T-cell (primary cell): ENCODE measurements at regions not wholly inside any gene's neighbourhood (a gene's known extent, or its start where the extent isn't known, plus 50 kb on each side); places are given as distances from the start of the nearest gene placed in this dataset.
A peak's percentile ranks its signal among the peaks of the same experiment; 100 is the strongest.

Experiments
- ATAC-seq, 4 experiments: fragments of 200-7000 bp in 3 of 4; fragments of 150-1000 bp in 1 of 4; cut with Tn5 transposase; replicated peaks in 1 of 4; 1 replicate in 3 of 4; 2 replicates in 1 of 4; pipeline ENCODE4 v1.10.0; 2021; ENCODE audit warnings: moderate library complexity in 3 of 4, mild to moderate bottlenecking in 2 of 4, moderate number of reproducible peaks in 1 of 4
- CTCF ChIA-PET, 2 donors: fragments of 300-600 bp; sonication (Branson Sonifier 250); formaldehyde crosslinking; loops; one replicate each; lab custom pipeline; 2022; ENCODE audit warnings: antibody characterized with exemption in 2 of 2; lab: Charles Lee
- POLR2A ChIA-PET, 2 donors: fragments of 300-600 bp; sonication (Branson Sonifier 250); formaldehyde crosslinking; loops; one replicate each; lab custom pipeline; 2022; ENCODE audit warnings: antibody characterized with exemption in 2 of 2; lab: Charles Lee
- DNase-seq, 35 experiments: peaks; one replicate each; pipeline versions ENCODE4 v3.0.0 to v3.0.0-alpha.2; 2013 to 2023
- H3K27ac ChIP-seq: one replicate; pipeline ENCODE4 v1.5.1; 2013; ENCODE audit warnings: low read length
- H3K27me3 ChIP-seq, 2 experiments: replicated peaks in 1 of 2; 1 replicate in 1 of 2; 2 replicates in 1 of 2; pipeline versions ENCODE4 v1.6.1 to v1.7.0; 2013; ENCODE audit warnings: low read length in 1 of 2, mixed read lengths in 1 of 2; ENCODE audit not compliant: control insufficient read depth in 2 of 2, insufficient read depth in 2 of 2; ENCODE audit errors: extremely low read depth in 1 of 2
- H3K36me3 ChIP-seq, 2 donors: 1 replicate in 1 of 2; 2 replicates in 1 of 2; pipeline versions ENCODE4 v1.6.1 to v1.7.0; 2013; ENCODE audit warnings: low read length in 1 of 2; ENCODE audit not compliant: control insufficient read depth in 2 of 2, insufficient read depth in 1 of 2; ENCODE audit errors: extremely low read depth in 1 of 2
- H3K4me1 ChIP-seq, 2 experiments: 1 replicate in 1 of 2; 2 replicates in 1 of 2; pipeline versions ENCODE4 v1.6.1 to v1.7.0; 2013; ENCODE audit warnings: low read length in 2 of 2, mixed read lengths in 1 of 2; ENCODE audit not compliant: insufficient read depth in 2 of 2, control insufficient read depth in 1 of 2; ENCODE audit errors: extremely low read depth in 1 of 2
- H3K4me3 ChIP-seq, 2 donors: 1 replicate in 1 of 2; 2 replicates in 1 of 2; pipeline versions ENCODE4 v1.5.1 to v1.7.0; 2013; ENCODE audit warnings: mild to moderate bottlenecking in 2 of 2, low read length in 1 of 2, moderate library complexity in 1 of 2; ENCODE audit not compliant: control insufficient read depth in 1 of 2; ENCODE audit errors: extremely low read depth in 1 of 2
- H3K9me3 ChIP-seq: 2 replicates; pipeline ENCODE4 v1.7.0; 2013
- H3K27ac Mint-ChIP-seq, 2 donors: one replicate each; pipeline ENCODE4 v1.8.0; 2020 to 2021; ENCODE audit warnings: mild to moderate bottlenecking in 2 of 2, mixed read lengths in 2 of 2
- H3K27me3 Mint-ChIP-seq, 2 donors: one replicate each; pipeline ENCODE4 v1.8.0; 2021 to 2022; ENCODE audit warnings: mixed read lengths in 2 of 2
- H3K36me3 Mint-ChIP-seq: one replicate; pipeline ENCODE4 v1.8.0; 2021; ENCODE audit warnings: mixed read lengths
- H3K4me1 Mint-ChIP-seq, 3 donors: one replicate each; pipeline ENCODE4 v1.8.0; 2020 to 2022; ENCODE audit warnings: mixed read lengths in 3 of 3, mild to moderate bottlenecking in 1 of 3
- H3K4me3 Mint-ChIP-seq, 3 donors: one replicate each; pipeline ENCODE4 v1.8.0; 2020 to 2022; ENCODE audit warnings: mild to moderate bottlenecking in 3 of 3, mixed read lengths in 3 of 3, moderate library complexity in 3 of 3
- H3K9me3 Mint-ChIP-seq, 3 donors: one replicate each; pipeline ENCODE4 v1.8.0; 2020 to 2022; ENCODE audit warnings: mixed read lengths in 3 of 3
- WGBS: methylation state at CpG from one replicate; pipeline ENCODE4 v1.1.5; 2013; ENCODE audit warnings: missing lambda C conversion rate; ENCODE audit not compliant: insufficient coverage; 5-methylcytosine and 5-hydroxymethylcytosine counted together

DNA sequence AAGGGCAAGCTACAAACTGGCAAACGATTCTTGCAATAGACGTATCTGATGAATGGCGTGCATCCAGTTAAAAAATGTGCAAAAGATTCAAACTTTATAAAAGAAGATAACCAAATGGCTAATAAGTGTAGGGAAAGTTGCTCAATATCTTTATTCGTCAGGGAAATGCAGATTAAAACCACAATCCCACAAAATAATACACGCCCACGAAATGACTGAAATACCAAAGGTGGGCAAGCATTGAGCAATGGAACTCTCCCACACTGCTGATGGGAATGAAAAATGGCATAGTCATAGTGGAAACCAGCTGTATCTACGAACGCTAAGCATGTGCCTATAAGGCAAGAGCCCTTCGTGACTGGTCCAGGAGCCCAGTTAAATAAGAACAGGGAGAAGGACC lies 168.6 kb upstream of the SIX2 start:
- ATAC-seq (no peak), DNase-seq (no peak)
- Mint-ChIP-seq H3K9me3 (peaks cover 0 to 13% (median 0%) of the 10 kb centered on the region in 3 donors), H3K27me3 (peaks cover 19 to 24% of the 10 kb centered on the region in 2 donors), H3K4me3 (no peak overlapping the region), H3K27ac (no peak overlapping the region), H3K36me3 (no peaks in the 10 kb centered on the region), H3K4me1 (no peaks in the 10 kb centered on the region)
- H3K27ac ChIP-seq = no peak overlapping the region
- no peaks in the 10 kb centered on the region for H3K4me1 ChIP-seq
- POLR2A ChIA-PET = no interaction called here
- H3K9me3 ChIP-seq = no peaks in the 10 kb centered on the region
- H3K36me3 ChIP-seq = no peaks in the 10 kb centered on the region
- CTCF ChIA-PET = no interaction called here
- peaks cover 0 to 14% of the 10 kb centered on the region in 2 experiments for H3K27me3 ChIP-seq
- no peak overlapping the region for H3K4me3 ChIP-seq
- WGBS = no CpG with 5 or more reads among the region's 9 CpGs

DNA sequence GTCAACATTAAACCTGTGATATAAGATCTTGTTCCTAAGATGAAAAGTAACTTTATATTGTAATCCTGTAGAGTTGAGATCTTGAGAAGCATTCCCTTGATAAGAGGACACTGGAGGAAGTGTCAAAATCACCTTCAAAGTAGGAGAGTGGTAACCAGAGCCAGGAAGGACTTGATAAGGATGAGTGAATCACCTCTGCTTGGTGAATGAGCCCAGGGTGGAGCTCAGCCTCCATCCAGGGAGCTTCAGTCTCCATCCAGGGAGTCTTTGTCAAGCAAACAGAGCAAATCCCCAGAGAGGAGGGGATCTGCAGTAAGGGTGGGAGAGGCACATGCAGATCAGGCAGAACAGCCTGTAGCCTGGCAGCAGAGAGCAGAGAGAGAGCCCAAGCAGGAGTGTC lies 167.1 kb upstream of the SIX2 start:
- DNase-seq = no peak

DNA sequence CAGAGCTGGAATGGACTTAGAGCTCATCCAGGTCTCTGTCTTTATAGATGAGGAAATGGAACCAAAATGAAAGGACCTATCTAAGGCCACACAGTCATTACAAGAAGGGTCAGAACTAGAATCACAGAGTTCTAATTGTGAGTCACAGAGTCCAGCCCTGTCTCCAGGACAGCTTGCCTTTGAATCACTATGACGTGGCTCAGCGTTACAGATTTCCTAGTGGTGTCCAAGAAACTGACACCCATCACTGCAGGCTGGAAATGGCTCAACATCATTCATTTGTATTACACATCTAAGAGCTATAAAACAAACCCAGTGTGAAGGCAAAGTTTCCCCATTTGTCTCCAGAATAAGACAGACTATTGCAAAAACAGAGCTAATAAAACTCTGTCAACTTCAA lies 164.3 kb upstream of the SIX2 start:
- Mint-ChIP-seq H3K4me3 (no peak overlapping the region), H3K9me3 (peaks cover 0 to 13% (median 0%) of the 10 kb centered on the region in 3 donors), H3K4me1 (peaks cover 0 to 7% (median 2%) of the 10 kb centered on the region in 3 donors), H3K27ac (no peak overlapping the region), H3K36me3 (no peaks in the 10 kb centered on the region), H3K27me3 (peaks cover 35 to 40% of the 10 kb centered on the region in 2 donors)
- ATAC-seq (no peak), DNase-seq (no peak)
- H3K27me3 ChIP-seq = peaks cover 0 to 25% of the 10 kb centered on the region in 2 experiments
- H3K4me1 ChIP-seq = peaks cover 2 to 6% of the 10 kb centered on the region in 2 experiments
- no peak overlapping the region for H3K27ac ChIP-seq
- POLR2A ChIA-PET = no interaction called here
- 68% methylated on average over 2 of the region's 2 CpGs for WGBS
- H3K4me3 ChIP-seq = no peak overlapping the region
- H3K36me3 ChIP-seq = no peaks in the 10 kb centered on the region
- CTCF ChIA-PET = no interaction called here
- no peaks in the 10 kb centered on the region for H3K9me3 ChIP-seq

More for the DNA sequence above, 167.1 kb upstream of the SIX2 start:
- H3K27me3 ChIP-seq = peaks cover 0 to 7% of the 10 kb centered on the region in 2 experiments
- no peaks in the 10 kb centered on the region for H3K4me1 ChIP-seq
- H3K9me3 ChIP-seq = no peaks in the 10 kb centered on the region
- Mint-ChIP-seq H3K4me3 (no peak overlapping the region), H3K4me1 (no peaks in the 10 kb centered on the region), H3K27ac (no peak overlapping the region), H3K9me3 (peaks cover 0 to 13% (median 0%) of the 10 kb centered on the region in 3 donors), H3K27me3 (peaks cover 24 to 32% of the 10 kb centered on the region in 2 donors), H3K36me3 (no peaks in the 10 kb centered on the region)
- CTCF ChIA-PET = no interaction called here
- ATAC-seq = no peak
- POLR2A ChIA-PET = no interaction called here
- no peak overlapping the region for H3K4me3 ChIP-seq
- no peaks in the 10 kb centered on the region for H3K36me3 ChIP-seq
- H3K27ac ChIP-seq = no peak overlapping the region

DNA sequence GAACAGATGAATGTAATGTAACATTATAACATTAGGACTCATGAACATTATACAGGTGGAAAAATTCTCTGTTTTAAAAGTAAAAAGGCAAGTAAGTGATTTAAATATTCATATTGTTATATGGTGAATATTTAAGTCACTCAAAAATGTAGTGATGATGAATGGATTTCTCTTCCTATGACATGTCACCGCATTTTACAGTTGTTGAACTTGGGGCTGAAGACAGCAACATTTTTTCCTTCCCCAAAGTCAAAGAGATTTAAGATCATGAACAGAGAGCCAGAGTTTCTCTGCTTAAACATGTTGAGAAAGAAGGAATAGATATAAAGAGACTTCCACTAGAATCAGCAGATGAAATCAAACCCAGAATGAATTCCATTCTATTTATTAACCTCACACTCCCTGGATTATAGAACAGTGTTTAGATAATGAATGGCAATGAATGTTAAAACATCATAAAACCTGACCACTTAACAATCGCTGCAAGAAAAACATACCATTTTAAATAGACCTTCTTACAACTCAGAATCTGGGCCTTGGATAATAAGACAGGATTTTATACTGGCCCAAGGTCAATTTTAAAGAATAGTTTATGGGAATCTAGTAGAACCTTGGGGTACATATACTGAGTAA lies 163.6 kb upstream of the SIX2 start:
- H3K36me3 ChIP-seq = no peaks in the 10 kb centered on the region
- no peaks in the 10 kb centered on the region for H3K9me3 ChIP-seq
- H3K4me1 ChIP-seq = peaks cover 5 to 6% of the 10 kb centered on the region in 2 experiments
- DNase-seq (no peak), ATAC-seq (no peak)
- ChIA-PET POLR2A (no interaction called here), CTCF (no interaction called here)
- H3K9me3 Mint-ChIP-seq = peaks cover 0 to 13% (median 0%) of the 10 kb centered on the region in 3 donors
- H3K27me3 ChIP-seq = peaks cover 4 to 24% of the 10 kb centered on the region in 2 experiments
- no peak overlapping the region for H3K4me3 Mint-ChIP-seq
- H3K27me3 Mint-ChIP-seq = peaks cover 41 to 46% of the 10 kb centered on the region in 2 donors
- H3K27ac ChIP-seq = no peak overlapping the region
- H3K4me1 Mint-ChIP-seq = peaks cover 0 to 9% (median 4%) of the 10 kb centered on the region in 3 donors
- no peaks in the 10 kb centered on the region for H3K36me3 Mint-ChIP-seq
- H3K4me3 ChIP-seq = no peak overlapping the region
- no CpG with 5 or more reads among the region's 2 CpGs for WGBS
- no peak overlapping the region for H3K27ac Mint-ChIP-seq

DNA sequence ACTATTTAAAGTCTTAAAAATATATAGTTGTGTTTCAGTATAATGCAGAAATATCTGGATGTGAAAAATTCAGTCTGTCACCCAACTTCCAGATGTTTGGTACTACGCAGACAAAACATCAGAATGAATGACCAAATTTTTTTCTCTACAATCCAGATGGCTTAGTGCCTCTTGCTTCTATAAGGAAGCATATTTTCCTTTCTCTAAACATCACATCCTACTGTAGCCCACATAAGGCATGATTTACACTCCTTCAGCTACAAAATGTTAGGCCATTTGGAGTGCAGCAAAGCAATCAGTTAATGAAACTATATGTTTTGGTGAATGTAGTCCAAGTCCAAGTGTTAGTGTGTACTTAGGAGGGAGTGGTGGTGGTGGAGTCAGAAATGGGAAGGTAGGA lies 162.9 kb upstream of the SIX2 start:
- Mint-ChIP-seq H3K4me3 (no peak overlapping the region), H3K27ac (no peak overlapping the region), H3K9me3 (peaks cover 0 to 8% (median 0%) of the 10 kb centered on the region in 3 donors), H3K27me3 (peaks cover 46 to 47% of the 10 kb centered on the region in 2 donors), H3K4me1 (peaks cover 0 to 9% (median 4%) of the 10 kb centered on the region in 3 donors), H3K36me3 (no peaks in the 10 kb centered on the region)
- ChIA-PET POLR2A (no interaction called here), CTCF (no interaction called here)
- Histone ChIP-seq H3K36me3 (no peaks in the 10 kb centered on the region), H3K27ac (no peak overlapping the region), H3K9me3 (no peaks in the 10 kb centered on the region), H3K4me3 (no peak overlapping the region), H3K27me3 (peaks cover 7 to 24% of the 10 kb centered on the region in 2 experiments), H3K4me1 (peaks cover 5 to 6% of the 10 kb centered on the region in 2 experiments)
- DNase-seq = no peak
- no CpG with 5 or more reads among the region's 1 CpG for WGBS
- no peak for ATAC-seq

DNA sequence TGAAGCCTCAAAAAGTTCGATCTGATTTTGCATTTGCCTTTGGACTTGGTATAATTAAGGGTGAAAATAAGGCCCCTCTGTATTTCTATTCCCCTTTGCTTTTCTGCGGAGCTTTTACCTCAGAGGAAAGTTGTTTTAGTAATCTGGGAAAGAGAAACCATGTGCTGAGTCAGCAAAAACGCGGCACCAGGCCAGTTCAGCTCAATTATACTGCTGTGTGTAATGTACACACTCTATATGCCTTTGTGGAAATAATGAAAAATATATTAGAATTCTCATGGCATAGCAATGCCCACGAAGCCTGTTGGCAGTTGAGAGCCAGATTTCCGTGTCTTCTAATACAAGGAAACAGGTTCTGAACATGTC lies 161.9 kb upstream of the SIX2 start:
- WGBS = 17% methylated on average over 1 of the region's 6 CpGs
- ATAC-seq (no peak), DNase-seq (no peak)
- Histone ChIP-seq H3K27ac (no peak overlapping the region), H3K27me3 (peaks cover 12 to 22% of the 10 kb centered on the region in 2 experiments), H3K4me3 (no peak overlapping the region), H3K9me3 (no peaks in the 10 kb centered on the region), H3K36me3 (no peaks in the 10 kb centered on the region), H3K4me1 (peaks cover 5 to 6% of the 10 kb centered on the region in 2 experiments)
- Mint-ChIP-seq H3K27ac (no peak overlapping the region), H3K4me1 (peaks cover 0 to 9% (median 4%) of the 10 kb centered on the region in 3 donors), H3K4me3 (peak overlapping the region in 1 of 3 donors; percentile 7), H3K27me3 (peaks cover 46 to 54% of the 10 kb centered on the region in 2 donors), H3K36me3 (no peaks in the 10 kb centered on the region), H3K9me3 (peaks cover 0 to 4% (median 0%) of the 10 kb centered on the region in 3 donors)
- ChIA-PET POLR2A (no interaction called here), CTCF (no interaction called here)
